Thyroid gland (tissue), 4 donors: ENCODE measurements at regions not wholly inside any gene's neighbourhood (a gene's known extent, or its start where the extent isn't known, plus 50 kb on each side); places are given as distances from the start of the nearest gene placed in this dataset.

ENCODE experiments used
- CTCF ChIP-seq, 6 experiments: fragments of 200-600 bp in 3 of 6; fragments of 450-650 bp in 3 of 6; sonication (generic) in 3 of 6; IDR thresholded peaks; one replicate each; pipeline ENCODE4 v1.5.1; 2016 to 2019; ENCODE audit warnings: antibody characterized with exemption in 6 of 6, mild to moderate bottlenecking in 2 of 6, inconsistent platforms in 1 of 6, moderate library complexity in 1 of 6
- POLR2A ChIP-seq, 2 donors: fragments of 450-650 bp; IDR thresholded peaks; one replicate each; pipeline ENCODE4 v1.6.1; 2017; ENCODE audit warnings: antibody characterized with exemption in 2 of 2, mild to moderate bottlenecking in 2 of 2, moderate library complexity in 1 of 2

GRCh38 chr20:43781215-43781614 lies 54.4 kb upstream of the GTSF1L start:
- no peak for TF ChIP-seq CTCF (IDR thresholded peaks at IDR 0.05)
- no peak for TF ChIP-seq POLR2A (IDR thresholded peaks at IDR 0.05)
